Thymus (tissue), 11 donors: ENCODE measurements at regions not wholly inside any gene's neighbourhood (a gene's known extent, or its start where the extent isn't known, plus 50 kb on each side); places are given as distances from the start of the nearest gene placed in this dataset.

ENCODE experiments used
- DNase-seq, 9 donors: peaks; one replicate each; pipeline ENCODE4 v3.0.0-alpha.2; 2013; ENCODE audit warnings: low spot score in 9 of 9, low read depth in 6 of 9, missing footprints in 1 of 9
- H3K27ac ChIP-seq, 2 donors: one replicate each; pipeline ENCODE4 v1.5.1; 2013; ENCODE audit warnings: control low read depth in 1 of 2, low read depth in 1 of 2, low read length in 1 of 2, mild to moderate bottlenecking in 1 of 2, moderate library complexity in 1 of 2
- H3K27me3 ChIP-seq, 2 donors: one replicate each; pipeline ENCODE4 v1.5.1; 2013; ENCODE audit warnings: low read length in 1 of 2; ENCODE audit not compliant: control insufficient read depth in 2 of 2, insufficient read depth in 1 of 2
- H3K36me3 ChIP-seq, 2 donors: one replicate each; pipeline ENCODE4 v1.5.1; 2013; ENCODE audit warnings: low read length in 1 of 2, mild to moderate bottlenecking in 1 of 2, moderate library complexity in 1 of 2; ENCODE audit not compliant: control insufficient read depth in 2 of 2, insufficient read depth in 2 of 2
- H3K4me1 ChIP-seq, 2 donors: one replicate each; pipeline ENCODE4 v1.5.1; 2013; ENCODE audit warnings: low read length in 2 of 2; ENCODE audit not compliant: control insufficient read depth in 2 of 2, insufficient read depth in 2 of 2
- H3K4me3 ChIP-seq, 2 donors: one replicate each; pipeline ENCODE4 v1.5.1; 2013; ENCODE audit warnings: low read length in 2 of 2, control low read depth in 1 of 2, mild to moderate bottlenecking in 1 of 2
- H3K9me3 ChIP-seq, 2 donors: one replicate each; pipeline ENCODE4 v1.5.1; 2013; ENCODE audit warnings: low read length in 1 of 2, mild to moderate bottlenecking in 1 of 2; ENCODE audit not compliant: control insufficient read depth in 2 of 2, insufficient read depth in 1 of 2
- WGBS: extraction: QIAGEN DNeasy Blood & Tissue Kit; methylation state at CpG from one replicate; pipeline ENCODE4 v1.1.7; 2013; 5-methylcytosine and 5-hydroxymethylcytosine counted together
- donor health status: healthy.

DNA sequence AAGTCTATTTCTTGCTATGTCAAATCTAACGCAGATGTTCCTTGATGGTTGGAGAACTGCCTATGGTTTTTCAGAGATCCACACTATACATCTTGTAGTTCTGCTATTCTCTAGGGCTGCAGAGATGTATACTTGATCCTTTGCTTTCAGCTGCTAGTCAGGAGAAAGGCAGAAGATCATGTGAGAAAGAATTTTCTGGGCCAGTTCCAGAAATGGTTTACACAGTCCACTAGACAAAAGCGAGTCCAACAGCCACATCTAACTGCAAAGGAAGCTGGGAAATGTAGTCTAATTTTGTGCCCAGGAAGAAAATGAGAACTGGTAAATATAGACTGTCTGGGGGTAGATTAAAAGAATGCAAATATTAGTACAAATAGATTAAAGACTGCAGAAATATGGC is 394.3 kb upstream of the SLIT2 start:
- H3K27ac ChIP-seq: no peak overlapping the region
- H3K4me3 ChIP-seq: no peak overlapping the region
- 79% methylated on average over 2 of the region's 2 CpGs for WGBS
- H3K36me3 ChIP-seq: no peaks in the 10 kb centered on the region
- no peak for DNase-seq
- H3K4me1 ChIP-seq: no peaks in the 10 kb centered on the region
- H3K9me3 ChIP-seq: no peaks in the 10 kb centered on the region
- no peaks in the 10 kb centered on the region for H3K27me3 ChIP-seq

DNA sequence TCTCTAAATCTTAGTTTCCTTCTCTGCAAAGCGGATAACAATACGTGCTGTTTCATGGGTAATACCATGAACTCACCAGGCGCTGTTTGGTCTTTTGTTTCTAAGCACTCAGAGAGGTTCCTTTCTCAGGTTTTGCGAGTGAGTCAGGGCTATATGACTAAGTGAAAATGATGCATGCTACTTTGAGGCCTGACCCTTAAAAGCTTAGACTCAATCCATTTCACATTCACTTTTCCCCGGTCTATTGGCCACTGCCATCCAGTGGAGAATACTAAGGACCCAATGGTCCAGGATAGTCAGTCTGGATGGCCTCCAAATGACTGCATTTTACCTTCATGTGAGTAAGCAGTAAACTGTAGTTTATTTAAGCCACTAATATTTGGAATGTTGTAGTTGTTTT is 400.8 kb upstream of the SLIT2 start:
- Histone ChIP-seq H3K4me3 (no peak overlapping the region), H3K27me3 (no peaks in the 10 kb centered on the region), H3K9me3 (no peaks in the 10 kb centered on the region), H3K27ac (no peak overlapping the region), H3K36me3 (no peaks in the 10 kb centered on the region), H3K4me1 (no peaks in the 10 kb centered on the region)
- DNase-seq: no peak
- WGBS: 97% methylated on average over 5 of the region's 5 CpGs

DNA sequence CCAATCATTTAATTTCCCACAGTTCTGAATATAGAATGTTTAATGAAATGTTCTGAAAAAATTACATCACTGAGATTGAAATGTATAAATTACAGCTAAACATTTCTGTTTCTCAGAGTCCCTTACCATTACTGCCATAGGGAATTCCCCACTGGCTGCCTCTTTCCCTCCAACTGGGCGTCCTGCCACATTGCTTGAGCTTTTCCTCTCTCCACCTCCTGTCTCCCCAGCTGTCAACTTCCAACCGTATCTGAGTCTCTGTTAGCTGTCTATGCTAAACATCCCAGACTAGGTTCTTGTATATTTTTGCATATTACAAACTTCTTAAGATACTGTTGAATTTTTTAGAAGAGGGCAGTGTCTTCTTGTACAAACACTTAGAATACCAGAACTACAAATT is 407.3 kb upstream of the SLIT2 start:
- Histone ChIP-seq H3K27ac (no peak overlapping the region), H3K36me3 (no peaks in the 10 kb centered on the region), H3K9me3 (no peaks in the 10 kb centered on the region), H3K27me3 (no peaks in the 10 kb centered on the region), H3K4me1 (no peaks in the 10 kb centered on the region), H3K4me3 (no peak overlapping the region)
- DNase-seq: peak in 1 of 9 donors; percentile 13
- WGBS: 78% methylated on average over 2 of the region's 2 CpGs

DNA sequence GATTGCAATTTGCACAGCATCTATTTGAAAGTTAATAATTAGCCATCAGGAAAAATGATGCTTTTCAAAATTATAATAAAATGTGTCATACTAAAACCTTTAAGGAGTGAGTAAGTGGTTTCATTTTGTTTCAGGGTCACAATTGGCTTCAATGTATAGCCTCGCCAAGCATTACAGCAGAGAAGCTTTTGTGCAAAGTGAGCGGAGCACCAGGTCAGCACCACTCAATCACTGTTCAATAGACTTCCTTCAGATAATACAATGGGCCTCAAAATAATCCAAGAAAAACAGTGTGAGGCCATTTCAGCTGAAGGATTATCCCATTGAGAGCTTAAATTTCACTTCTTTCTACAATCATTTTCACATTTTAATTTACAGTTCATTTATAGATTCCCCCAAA is 409.2 kb upstream of the SLIT2 start:
- no peak for DNase-seq
- Histone ChIP-seq H3K36me3 (no peaks in the 10 kb centered on the region), H3K4me1 (no peaks in the 10 kb centered on the region), H3K27ac (no peak overlapping the region), H3K4me3 (no peak overlapping the region), H3K9me3 (no peaks in the 10 kb centered on the region), H3K27me3 (no peaks in the 10 kb centered on the region)
- WGBS: 96% methylated on average over 2 of the region's 2 CpGs

DNA sequence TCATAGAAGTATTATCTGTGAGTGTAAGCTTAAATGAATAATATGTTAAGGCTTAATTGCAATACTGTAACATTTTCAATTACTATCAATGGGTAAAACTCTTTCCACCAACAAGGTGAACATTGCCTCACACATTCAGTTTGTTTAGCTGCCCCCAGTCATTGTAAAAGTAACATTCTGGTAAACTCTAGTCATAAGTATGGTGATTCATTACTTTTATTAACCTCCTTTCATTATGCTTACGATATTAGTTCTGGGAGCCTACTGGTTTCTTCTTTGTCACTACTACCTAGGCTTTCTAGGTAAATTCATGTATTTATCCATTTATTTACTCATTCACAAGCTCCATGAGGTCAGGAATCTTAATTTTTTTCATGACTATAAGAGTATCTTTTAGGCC is 412.8 kb upstream of the SLIT2 start:
- no peak for DNase-seq
- Histone ChIP-seq H3K9me3 (no peaks in the 10 kb centered on the region), H3K27me3 (no peaks in the 10 kb centered on the region), H3K36me3 (no peaks in the 10 kb centered on the region), H3K4me3 (no peak overlapping the region), H3K27ac (no peak overlapping the region), H3K4me1 (no peaks in the 10 kb centered on the region)
- 99% methylated on average over 1 of the region's 1 CpG for WGBS

DNA sequence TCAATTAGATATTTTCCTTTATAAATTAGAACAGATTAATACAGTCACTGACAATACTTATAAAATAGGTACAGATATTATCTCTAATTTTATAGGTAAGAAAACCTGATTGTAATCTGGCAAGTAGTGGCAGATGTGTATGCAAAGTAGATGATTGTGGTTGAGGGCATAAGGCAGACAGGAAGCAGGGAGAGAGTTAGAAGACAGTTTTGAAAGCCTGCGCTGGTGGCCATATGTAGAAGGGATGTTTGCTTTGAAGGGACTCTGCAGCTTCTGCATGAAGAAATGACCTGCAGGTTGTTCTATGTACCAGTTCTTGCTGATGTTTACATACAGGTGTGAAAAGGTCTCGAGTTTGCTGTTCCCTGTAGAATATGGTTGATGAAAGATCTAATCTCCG is 416.3 kb upstream of the SLIT2 start:
- no peaks in the 10 kb centered on the region for H3K4me1 ChIP-seq
- no peaks in the 10 kb centered on the region for H3K36me3 ChIP-seq
- 92% methylated on average over 3 of the region's 3 CpGs for WGBS
- no peak for DNase-seq
- no peaks in the 10 kb centered on the region for H3K27me3 ChIP-seq
- no peaks in the 10 kb centered on the region for H3K9me3 ChIP-seq
- no peak overlapping the region for H3K27ac ChIP-seq
- no peak overlapping the region for H3K4me3 ChIP-seq

DNA sequence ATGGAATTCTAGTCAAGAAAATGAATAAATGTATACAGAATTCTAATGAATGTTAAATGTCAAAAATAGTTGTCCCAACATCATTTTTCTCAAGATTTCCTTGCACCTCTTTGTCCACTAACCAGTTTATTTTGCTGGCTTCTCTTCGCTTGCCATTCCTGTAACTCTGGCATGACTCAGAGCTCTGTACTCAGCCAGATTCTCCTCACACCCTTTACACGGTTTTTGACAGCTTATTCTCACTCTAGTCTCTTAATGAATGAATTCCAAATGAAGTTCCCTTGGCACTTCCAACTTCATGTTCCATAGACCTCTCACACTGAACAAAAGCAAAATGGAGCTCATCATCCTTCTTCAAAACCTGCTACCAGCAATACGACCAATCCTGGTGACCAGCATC is 419.3 kb upstream of the SLIT2 start:
- 85% methylated on average over 3 of the region's 3 CpGs for WGBS
- no peaks in the 10 kb centered on the region for H3K27me3 ChIP-seq
- no peak for DNase-seq
- no peaks in the 10 kb centered on the region for H3K36me3 ChIP-seq
- H3K9me3 ChIP-seq: no peaks in the 10 kb centered on the region
- H3K4me3 ChIP-seq: no peak overlapping the region
- no peaks in the 10 kb centered on the region for H3K4me1 ChIP-seq
- H3K27ac ChIP-seq: no peak overlapping the region

DNA sequence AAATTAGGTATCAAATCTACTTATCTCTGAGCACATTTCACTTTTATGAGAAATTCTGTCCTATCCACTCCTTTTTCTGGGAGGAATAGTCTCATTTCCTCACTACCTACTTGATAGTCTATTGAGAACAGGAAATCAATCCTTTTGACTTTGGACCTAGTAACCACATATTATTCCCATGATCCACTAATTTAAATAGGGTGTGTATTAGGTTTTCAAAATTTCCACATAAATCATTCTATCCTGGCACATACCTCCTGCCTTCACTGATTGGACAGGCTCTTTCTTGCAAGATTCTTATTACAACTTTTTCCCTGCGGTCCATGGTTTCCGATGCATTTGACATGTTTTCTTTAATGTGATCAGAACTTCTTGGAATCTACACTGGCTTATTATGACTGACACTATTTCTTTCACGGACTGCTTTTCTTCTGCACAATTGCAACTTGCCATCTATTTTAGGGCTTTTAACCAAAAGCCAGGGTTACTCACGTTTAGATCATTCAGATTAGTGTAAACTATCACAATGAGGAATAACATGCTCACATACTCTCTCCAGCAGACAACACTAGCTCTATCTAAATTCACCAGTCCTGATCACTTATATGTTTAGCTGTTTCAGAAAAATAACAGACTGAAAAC is 419.9 kb upstream of the SLIT2 start:
- no peaks in the 10 kb centered on the region for H3K9me3 ChIP-seq
- no peak overlapping the region for H3K27ac ChIP-seq
- no peak overlapping the region for H3K4me3 ChIP-seq
- DNase-seq: no peak
- no peaks in the 10 kb centered on the region for H3K27me3 ChIP-seq
- 91% methylated on average over 4 of the region's 4 CpGs for WGBS
- no peaks in the 10 kb centered on the region for H3K36me3 ChIP-seq
- no peaks in the 10 kb centered on the region for H3K4me1 ChIP-seq

DNA sequence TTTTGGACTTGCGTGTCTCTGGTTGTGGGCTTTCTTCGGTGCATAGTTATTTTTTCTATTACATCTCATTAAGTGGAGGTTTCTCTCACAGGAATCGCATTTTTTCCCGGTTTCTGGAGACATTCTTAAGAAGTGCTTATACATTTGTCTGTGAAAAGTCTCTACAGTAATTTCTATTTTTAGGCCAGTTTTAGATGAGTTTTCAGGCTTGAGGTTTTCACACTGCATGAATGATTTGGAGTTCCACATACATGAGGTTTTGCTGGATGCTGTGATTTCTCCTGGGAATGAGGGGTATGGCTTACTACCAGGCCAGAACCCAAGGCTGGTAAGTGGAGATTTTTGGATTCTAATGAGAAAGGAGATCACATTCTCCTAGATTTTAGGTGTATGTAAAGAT is 422.6 kb upstream of the SLIT2 start:
- H3K4me3 ChIP-seq: no peak overlapping the region
- no peak overlapping the region for H3K27ac ChIP-seq
- no peak for DNase-seq
- H3K36me3 ChIP-seq: no peaks in the 10 kb centered on the region
- H3K4me1 ChIP-seq: no peaks in the 10 kb centered on the region
- no peaks in the 10 kb centered on the region for H3K27me3 ChIP-seq
- 97% methylated on average over 4 of the region's 4 CpGs for WGBS
- H3K9me3 ChIP-seq: peaks cover 0 to 3% of the 10 kb centered on the region in 2 donors

DNA sequence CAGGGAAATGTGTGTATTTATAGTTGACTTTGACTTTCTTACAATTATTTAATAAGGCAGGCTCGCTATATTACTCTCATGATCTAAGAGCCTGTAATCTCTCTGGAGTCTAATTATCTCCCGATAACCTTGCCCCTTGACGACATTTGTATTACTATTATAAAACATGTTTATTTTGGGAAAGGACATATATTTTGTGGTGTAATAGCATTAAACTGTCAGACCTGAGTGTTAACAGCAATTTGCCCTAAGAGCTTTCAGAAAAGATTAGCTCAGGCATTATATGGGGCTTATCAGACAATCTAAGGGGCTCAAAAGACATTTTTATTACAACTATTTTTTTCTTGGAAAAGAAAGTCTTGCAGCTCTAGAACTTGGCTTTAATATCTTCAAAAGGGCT is 427.9 kb upstream of the SLIT2 start:
- H3K9me3 ChIP-seq: peaks cover 0 to 3% of the 10 kb centered on the region in 2 donors
- DNase-seq: no peak
- H3K27me3 ChIP-seq: no peaks in the 10 kb centered on the region
- WGBS: 92% methylated on average over 3 of the region's 3 CpGs
- H3K4me3 ChIP-seq: no peak overlapping the region
- no peak overlapping the region for H3K27ac ChIP-seq
- H3K4me1 ChIP-seq: no peaks in the 10 kb centered on the region
- H3K36me3 ChIP-seq: no peaks in the 10 kb centered on the region
